GM12872 (cell line): ENCODE measurements at regions not wholly inside any gene's neighbourhood (a gene's known extent, or its start where the extent isn't known, plus 50 kb on each side); places are given as distances from the start of the nearest gene placed in this dataset.

Experiments used
- CTCF ChIP-seq: IDR thresholded peaks from 3 replicates; pipeline ENCODE4 v1.5.1; 2011; ENCODE audit warnings: low read depth, mild to moderate bottlenecking, low read length, moderate library complexity; ENCODE audit not compliant: insufficient read depth

GRCh38 chr5:125703616-125704015, 719.6 kb upstream of the GRAMD2B start:
- TF ChIP-seq CTCF = no peak

GRCh38 chr5:125704888-125705287, 718.3 kb upstream of the GRAMD2B start:
- TF ChIP-seq CTCF = no peak

- TF ChIP-seq CTCF = no peak
Observed at GRCh38 chr5:125708583-125708982, 714.6 kb upstream of the GRAMD2B start.

- no peak for TF ChIP-seq CTCF
Observed at GRCh38 chr5:125710745-125711144, 712.5 kb upstream of the GRAMD2B start.

- no peak for TF ChIP-seq CTCF
Observed at GRCh38 chr5:125712397-125712796, 710.8 kb upstream of the GRAMD2B start.

- no peak for TF ChIP-seq CTCF
Observed at GRCh38 chr5:125713109-125713805, 710.0 kb upstream of the GRAMD2B start.

GRCh38 chr5:125715216-125715615, 708.0 kb upstream of the GRAMD2B start:
- TF ChIP-seq CTCF = no peak

- TF ChIP-seq CTCF = no peak
Observed at GRCh38 chr5:125717209-125717608, 706.0 kb upstream of the GRAMD2B start.
